ENCODE measurements at regions not wholly inside any gene's neighbourhood (a gene's known extent, or its start where the extent isn't known, plus 50 kb on each side); places are given as distances from the start of the nearest gene placed in this dataset.

GRCh38 chr4:45647823-45648222, 476.0 kb downstream of the GABRG1 start (continued):
- TF ChIP-seq ZNF780A (CRISPR knock-in tag; IDR thresholded peaks at IDR 0.05) (no peak), POLR2AphosphoS2 (IDR thresholded peaks at IDR 0.05; ENCODE audit: low read depth, low read length) (no peak), ZNF850 (CRISPR knock-in tag; conservative IDR thresholded peaks at IDR 0.05) (no peak), ZBTB7B (CRISPR knock-in tag; IDR thresholded peaks at IDR 0.05) (no peak), XBP1 (CRISPR knock-in tag; IDR thresholded peaks at IDR 0.05) (no peak), ZMAT3 (CRISPR knock-in tag; conservative IDR thresholded peaks at IDR 0.05) (no peak), ZNF549 (CRISPR knock-in tag; IDR thresholded peaks at IDR 0.05) (no peak), CENPT (CRISPR knock-in tag; IDR thresholded peaks at IDR 0.05; ENCODE audit: low read depth) (no peak), ZNF260 (CRISPR knock-in tag; IDR thresholded peaks at IDR 0.05; ENCODE audit: borderline replicate concordance, low read depth) (no peak), TRAFD1 (CRISPR knock-in tag; IDR thresholded peaks at IDR 0.05; ENCODE audit: borderline replicate concordance) (no peak), SALL1 (CRISPR knock-in tag; IDR thresholded peaks at IDR 0.05) (no peak), HOXA5 (CRISPR knock-in tag; IDR thresholded peaks at IDR 0.05) (no peak), MIER3 (CRISPR knock-in tag; IDR thresholded peaks at IDR 0.05; ENCODE audit: borderline replicate concordance) (no peak), DMAP1 (CRISPR knock-in tag; IDR thresholded peaks at IDR 0.05) (no peak), FOXA3 (CRISPR knock-in tag; IDR thresholded peaks at IDR 0.05) (0 out of 2 replicates have a peak, but pooled peaks have one; percentile 15), ARID5B (CRISPR knock-in tag; IDR thresholded peaks at IDR 0.05) (peak; percentile 62; the same call in 1 of the 2 replicates), KAT2B (IDR thresholded peaks at IDR 0.05; ENCODE audit: borderline replicate concordance, low read depth, low read length) (no peak), SOX6 (IDR thresholded peaks at IDR 0.05) (no peak), SOX6 (CRISPR knock-in tag; IDR thresholded peaks at IDR 0.05) (peak; percentile 32; the same call in 1 of the 2 replicates), ZFX (CRISPR knock-in tag; IDR thresholded peaks at IDR 0.05; ENCODE audit: low read depth) (no peak)
- TF ChIP-seq, protein P1, sequence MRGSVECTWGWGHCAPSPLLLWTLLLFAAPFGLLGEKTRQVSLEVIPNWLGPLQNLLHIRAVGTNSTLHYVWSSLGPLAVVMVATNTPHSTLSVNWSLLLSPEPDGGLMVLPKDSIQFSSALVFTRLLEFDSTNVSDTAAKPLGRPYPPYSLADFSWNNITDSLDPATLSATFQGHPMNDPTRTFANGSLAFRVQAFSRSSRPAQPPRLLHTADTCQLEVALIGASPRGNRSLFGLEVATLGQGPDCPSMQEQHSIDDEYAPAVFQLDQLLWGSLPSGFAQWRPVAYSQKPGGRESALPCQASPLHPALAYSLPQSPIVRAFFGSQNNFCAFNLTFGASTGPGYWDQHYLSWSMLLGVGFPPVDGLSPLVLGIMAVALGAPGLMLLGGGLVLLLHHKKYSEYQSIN (CRISPR knock-in tag; IDR thresholded peaks at IDR 0.05; ENCODE audit: borderline replicate concordance), result no peak
- TF ChIP-seq, protein P2, sequence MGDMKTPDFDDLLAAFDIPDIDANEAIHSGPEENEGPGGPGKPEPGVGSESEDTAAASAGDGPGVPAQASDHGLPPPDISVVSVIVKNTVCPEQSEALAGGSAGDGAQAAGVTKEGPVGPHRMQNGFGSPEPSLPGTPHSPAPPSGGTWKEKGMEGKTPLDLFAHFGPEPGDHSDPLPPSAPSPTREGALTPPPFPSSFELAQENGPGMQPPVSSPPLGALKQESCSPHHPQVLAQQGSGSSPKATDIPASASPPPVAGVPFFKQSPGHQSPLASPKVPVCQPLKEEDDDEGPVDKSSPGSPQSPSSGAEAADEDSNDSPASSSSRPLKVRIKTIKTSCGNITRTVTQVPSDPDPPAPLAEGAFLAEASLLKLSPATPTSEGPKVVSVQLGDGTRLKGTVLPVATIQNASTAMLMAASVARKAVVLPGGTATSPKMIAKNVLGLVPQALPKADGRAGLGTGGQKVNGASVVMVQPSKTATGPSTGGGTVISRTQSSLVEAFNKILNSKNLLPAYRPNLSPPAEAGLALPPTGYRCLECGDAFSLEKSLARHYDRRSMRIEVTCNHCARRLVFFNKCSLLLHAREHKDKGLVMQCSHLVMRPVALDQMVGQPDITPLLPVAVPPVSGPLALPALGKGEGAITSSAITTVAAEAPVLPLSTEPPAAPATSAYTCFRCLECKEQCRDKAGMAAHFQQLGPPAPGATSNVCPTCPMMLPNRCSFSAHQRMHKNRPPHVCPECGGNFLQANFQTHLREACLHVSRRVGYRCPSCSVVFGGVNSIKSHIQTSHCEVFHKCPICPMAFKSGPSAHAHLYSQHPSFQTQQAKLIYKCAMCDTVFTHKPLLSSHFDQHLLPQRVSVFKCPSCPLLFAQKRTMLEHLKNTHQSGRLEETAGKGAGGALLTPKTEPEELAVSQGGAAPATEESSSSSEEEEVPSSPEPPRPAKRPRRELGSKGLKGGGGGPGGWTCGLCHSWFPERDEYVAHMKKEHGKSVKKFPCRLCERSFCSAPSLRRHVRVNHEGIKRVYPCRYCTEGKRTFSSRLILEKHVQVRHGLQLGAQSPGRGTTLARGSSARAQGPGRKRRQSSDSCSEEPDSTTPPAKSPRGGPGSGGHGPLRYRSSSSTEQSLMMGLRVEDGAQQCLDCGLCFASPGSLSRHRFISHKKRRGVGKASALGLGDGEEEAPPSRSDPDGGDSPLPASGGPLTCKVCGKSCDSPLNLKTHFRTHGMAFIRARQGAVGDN (CRISPR knock-in tag; IDR thresholded peaks at IDR 0.05), result no peak

Measured in HepG2 (cell line).